ENCODE measurements at regions not wholly inside any gene's neighbourhood (a gene's known extent, or its start where the extent isn't known, plus 50 kb on each side); places are given as distances from the start of the nearest gene placed in this dataset.
A peak's percentile ranks its signal among the peaks of the same experiment; 100 is the strongest.

DNA sequence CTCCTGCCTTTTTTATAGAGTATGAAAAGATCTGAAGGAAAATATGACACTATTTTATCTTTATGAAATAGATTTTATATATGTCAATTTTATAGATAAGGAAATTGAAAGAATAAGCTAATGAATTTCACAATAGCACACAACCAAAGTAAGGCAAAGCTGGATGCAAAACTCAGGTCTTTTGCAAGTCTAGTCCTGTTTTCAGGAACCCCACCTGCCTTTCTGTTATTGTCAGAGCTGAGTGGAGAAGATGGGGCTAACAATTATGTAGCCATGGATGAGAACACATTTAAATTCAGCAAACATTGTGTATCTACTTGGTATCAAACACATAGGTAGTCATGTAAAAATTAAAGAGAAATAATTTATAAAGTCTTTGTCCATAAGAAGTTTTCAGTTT is 161.5 kb upstream of the ZEB2 start:
- H4K20me1 ChIP-seq (ENCODE audit: control insufficient read depth, insufficient read depth, low read length, poor library complexity, severe bottlenecking), result no peaks in the 10 kb centered on the region
- H3K79me2 ChIP-seq (ENCODE audit: control insufficient read depth, insufficient read depth, low read length), result no peaks in the 10 kb centered on the region
- H3K27ac ChIP-seq (ENCODE audit: low read length in 2 of 2), result no peak overlapping the region
- Mint-ChIP-seq H3K4me1 (peaks cover 49% of the 10 kb centered on the region), H3K9me3 (ENCODE audit: insufficient read depth) (no peaks in the 10 kb centered on the region), H3K4me3 (no peak overlapping the region), H3K27me3 (no peaks in the 10 kb centered on the region), H3K27ac (no peak overlapping the region)
- no peak overlapping the region for H3K4me3 ChIP-seq (ENCODE audit: control extremely low read depth in 1 of 5, extremely low read depth in 1 of 5, insufficient read depth in 1 of 5, low read depth in 2 of 5, low read length in 4 of 5)
- no peaks in the 10 kb centered on the region for H3K36me3 ChIP-seq (replicated peaks in 1 of 2; ENCODE audit: control extremely low read depth in 1 of 2, control insufficient read depth in 1 of 2, extremely low read depth in 1 of 2, insufficient read depth in 2 of 2, low read length in 1 of 2)
- ATAC-seq (ENCODE audit: low read depth) (no peak), DNase-seq (no peak)
- H3K4me1 ChIP-seq (ENCODE audit: control insufficient read depth in 2 of 2, insufficient read depth in 2 of 2, low read length in 2 of 2), result peaks cover 24 to 33% of the 10 kb centered on the region in 2 donors
- H3K27me3 ChIP-seq (replicated peaks in 1 of 4; ENCODE audit: control extremely low read depth in 1 of 4, control insufficient read depth in 3 of 4, insufficient read depth in 4 of 4, low read length in 3 of 4), result no peaks in the 10 kb centered on the region
- intact Hi-C loops (cut with micrococcal nuclease), result loop anchor here (10.0 kb wide), 1 partner anchor 257 kb away; no protein-coding TSS in a partner anchor
- no peak for TF ChIP-seq EZH2 (IDR thresholded peaks at IDR 0.05; ENCODE audit: borderline replicate concordance, insufficient read depth, low read depth, low read length, poor library complexity, severe bottlenecking)
- TF ChIP-seq, protein P1, sequence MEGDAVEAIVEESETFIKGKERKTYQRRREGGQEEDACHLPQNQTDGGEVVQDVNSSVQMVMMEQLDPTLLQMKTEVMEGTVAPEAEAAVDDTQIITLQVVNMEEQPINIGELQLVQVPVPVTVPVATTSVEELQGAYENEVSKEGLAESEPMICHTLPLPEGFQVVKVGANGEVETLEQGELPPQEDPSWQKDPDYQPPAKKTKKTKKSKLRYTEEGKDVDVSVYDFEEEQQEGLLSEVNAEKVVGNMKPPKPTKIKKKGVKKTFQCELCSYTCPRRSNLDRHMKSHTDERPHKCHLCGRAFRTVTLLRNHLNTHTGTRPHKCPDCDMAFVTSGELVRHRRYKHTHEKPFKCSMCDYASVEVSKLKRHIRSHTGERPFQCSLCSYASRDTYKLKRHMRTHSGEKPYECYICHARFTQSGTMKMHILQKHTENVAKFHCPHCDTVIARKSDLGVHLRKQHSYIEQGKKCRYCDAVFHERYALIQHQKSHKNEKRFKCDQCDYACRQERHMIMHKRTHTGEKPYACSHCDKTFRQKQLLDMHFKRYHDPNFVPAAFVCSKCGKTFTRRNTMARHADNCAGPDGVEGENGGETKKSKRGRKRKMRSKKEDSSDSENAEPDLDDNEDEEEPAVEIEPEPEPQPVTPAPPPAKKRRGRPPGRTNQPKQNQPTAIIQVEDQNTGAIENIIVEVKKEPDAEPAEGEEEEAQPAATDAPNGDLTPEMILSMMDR (IDR thresholded peaks at IDR 0.05), result no peak
- H3K4me2 ChIP-seq (replicated peaks; ENCODE audit: low read depth, low read length, poor library complexity, severe bottlenecking), result no peak overlapping the region
- POLR2A ChIA-PET, result no interaction called here
- no peaks in the 10 kb centered on the region for H3K9me3 ChIP-seq (ENCODE audit: control extremely low read depth in 1 of 3, control insufficient read depth in 2 of 3, insufficient read depth in 1 of 3, low read length in 2 of 3)
- CTCF ChIA-PET, result interaction anchor here (0.7 kb wide), 1 partner anchor 161 kb away, joined by 3 read pairs; no protein-coding TSS in a partner anchor
- H3K9ac ChIP-seq (ENCODE audit: low read length), result no peak overlapping the region
- H2AFZ ChIP-seq (ENCODE audit: insufficient read depth, low read depth, low read length, poor library complexity, severe bottlenecking), result no peak overlapping the region

DNA sequence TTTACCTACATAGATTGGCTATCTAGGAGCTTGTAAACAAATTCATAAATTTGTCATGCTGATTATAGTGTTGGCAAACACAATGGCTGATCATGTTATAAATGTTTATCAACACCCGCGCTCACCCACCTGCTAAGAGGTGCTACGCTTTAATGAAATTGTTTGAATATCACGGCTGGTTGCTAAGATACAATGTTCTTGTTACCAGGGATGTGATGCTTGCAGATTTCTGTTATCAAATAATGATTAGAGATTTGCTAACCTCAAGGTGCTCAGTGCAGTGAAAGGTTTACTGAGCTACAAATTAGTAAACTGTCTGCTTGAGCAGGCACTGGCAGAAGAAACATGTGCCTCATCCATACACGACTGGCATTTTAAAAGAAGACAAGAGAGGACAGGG is 160.0 kb upstream of the ZEB2 start:
- H3K9me3 ChIP-seq (ENCODE audit: control extremely low read depth in 1 of 3, control insufficient read depth in 2 of 3, insufficient read depth in 1 of 3, low read length in 2 of 3), result no peaks in the 10 kb centered on the region
- H3K4me1 ChIP-seq (ENCODE audit: control insufficient read depth in 2 of 2, insufficient read depth in 2 of 2, low read length in 2 of 2), result peaks cover 24 to 33% of the 10 kb centered on the region in 2 donors
- ChIA-PET POLR2A (no interaction called here), CTCF (no interaction called here)
- H3K79me2 ChIP-seq (ENCODE audit: control insufficient read depth, insufficient read depth, low read length), result no peaks in the 10 kb centered on the region
- H3K36me3 ChIP-seq (replicated peaks in 1 of 2; ENCODE audit: control extremely low read depth in 1 of 2, control insufficient read depth in 1 of 2, extremely low read depth in 1 of 2, insufficient read depth in 2 of 2, low read length in 1 of 2), result no peaks in the 10 kb centered on the region
- H3K27ac Mint-ChIP-seq, result no peak overlapping the region
- no peaks in the 10 kb centered on the region for H3K27me3 ChIP-seq (replicated peaks in 1 of 4; ENCODE audit: control extremely low read depth in 1 of 4, control insufficient read depth in 3 of 4, insufficient read depth in 4 of 4, low read length in 3 of 4)
- no peak overlapping the region for H3K9ac ChIP-seq (ENCODE audit: low read length)
- TF ChIP-seq, protein P1 (IDR thresholded peaks at IDR 0.05), result no peak
- no peak for TF ChIP-seq EZH2 (IDR thresholded peaks at IDR 0.05; ENCODE audit: borderline replicate concordance, insufficient read depth, low read depth, low read length, poor library complexity, severe bottlenecking)
- DNase-seq, result peak; percentile 52
- no peak overlapping the region for H3K4me3 ChIP-seq (ENCODE audit: control extremely low read depth in 1 of 5, extremely low read depth in 1 of 5, insufficient read depth in 1 of 5, low read depth in 2 of 5, low read length in 4 of 5)
- H3K9me3 Mint-ChIP-seq (ENCODE audit: insufficient read depth), result no peaks in the 10 kb centered on the region
- H3K4me3 Mint-ChIP-seq, result no peak overlapping the region
- H2AFZ ChIP-seq (ENCODE audit: insufficient read depth, low read depth, low read length, poor library complexity, severe bottlenecking), result no peak overlapping the region
- no peaks in the 10 kb centered on the region for H3K27me3 Mint-ChIP-seq
- 31% methylated on average over 3 of the region's 5 CpGs for WGBS (ENCODE audit: insufficient coverage)
- H3K4me2 ChIP-seq (replicated peaks; ENCODE audit: low read depth, low read length, poor library complexity, severe bottlenecking), result peak overlapping the region; percentile 16
- no peaks in the 10 kb centered on the region for H4K20me1 ChIP-seq (ENCODE audit: control insufficient read depth, insufficient read depth, low read length, poor library complexity, severe bottlenecking)
- intact Hi-C loops (cut with micrococcal nuclease), result loop anchor here (10.0 kb wide), 1 partner anchor 255 kb away; no protein-coding TSS in a partner anchor
- ATAC-seq (ENCODE audit: low read depth), result peak; percentile 53
- H3K4me1 Mint-ChIP-seq, result peaks cover 44% of the 10 kb centered on the region
- H3K27ac ChIP-seq (ENCODE audit: low read length in 2 of 2), result peak overlapping the region in 1 of 2 donors; percentile 12
